GM12878 (cell line): ENCODE measurements at regions not wholly inside any gene's neighbourhood (a gene's known extent, or its start where the extent isn't known, plus 50 kb on each side); places are given as distances from the start of the nearest gene placed in this dataset.

Source experiments
- ATAC-seq: fragments of 200-7000 bp; cut with Tn5 transposase; 3 replicates; pipeline ENCODE4 v1.9.1; 2020; ENCODE audit warnings: mild to moderate bottlenecking, moderate library complexity
- BruUV-seq: library from RNA; stranded (reverse); fragments of 400-500 nt; replicated peaks from 2 replicates; lab custom pipeline; 2021; lab: Mats Ljungman, UMichigan
- CTCF ChIA-PET: fragments of 300-600 bp; sonication (Branson Sonifier 250); formaldehyde crosslinking; extraction: SDS; loops from one replicate; lab custom pipeline; 2021; ENCODE audit warnings: inconsistent platforms; lab: Yijun Ruan, JAX
- POLR2A ChIA-PET: fragments of 350-600 bp; formaldehyde crosslinking; extraction: SDS; loops from one replicate; lab custom pipeline; 2021; ENCODE audit warnings: inconsistent platforms; lab: Charles Lee
- RAD21 ChIA-PET: fragments of 300-600 bp; sonication (Branson Sonifier 250); formaldehyde crosslinking; loops from one replicate; lab custom pipeline; 2023; ENCODE audit warnings: antibody characterized with exemption; ENCODE audit not compliant: unreplicated experiment; lab: Charles Lee
- SMC1A ChIA-PET: fragments of 300-600 bp; sonication (Branson Sonifier 250); formaldehyde crosslinking; loops from one replicate; lab custom pipeline; 2023; ENCODE audit not compliant: unreplicated experiment, uncharacterized antibody; lab: Charles Lee
- DNase-seq: peaks from one replicate; pipeline ENCODE4 v3.0.0-alpha.2; 2011; ENCODE audit warnings: low read depth, low spot score
- FAIRE-seq: peaks from 3 replicates; lab custom pipeline; 2011; peaks lifted over from hg19 to GRCh38; lab: Jason Lieb, UNC
- H2AFZ ChIP-seq: 2 replicates; pipeline ENCODE4 v1.6.0; 2011; ENCODE audit warnings: low read depth, low read length, control low read depth; ENCODE audit not compliant: control insufficient read depth
- H3K27ac ChIP-seq: 2 replicates; pipeline ENCODE4 v1.5.1; 2011; ENCODE audit warnings: control low read depth; ENCODE audit not compliant: control insufficient read depth, insufficient read depth
- H3K27me3 ChIP-seq, 2 experiments: replicated peaks in 1 of 2; 2 replicates each; pipeline versions ENCODE4 v1.6.0 to v1.6.1; 2011; ENCODE audit warnings: low read length in 1 of 2; ENCODE audit not compliant: control insufficient read depth in 2 of 2, insufficient read depth in 2 of 2
- H3K36me3 ChIP-seq, 2 experiments: 2 replicates each; pipeline ENCODE4 v1.5.1; 2011; ENCODE audit warnings: low read length in 1 of 2; ENCODE audit not compliant: control insufficient read depth in 2 of 2, insufficient read depth in 2 of 2
- H3K4me1 ChIP-seq: 2 replicates; pipeline ENCODE4 v1.6.1; 2011; ENCODE audit warnings: mild to moderate bottlenecking, low read length, moderate library complexity, mixed read lengths; ENCODE audit not compliant: control insufficient read depth, insufficient read depth
- H3K4me2 ChIP-seq: 2 replicates; pipeline ENCODE4 v1.6.0; 2011; ENCODE audit warnings: control low read depth; ENCODE audit not compliant: control insufficient read depth, insufficient read depth
- H3K4me3 ChIP-seq: fragments of 200-600 bp; sonication (generic); 2 replicates; pipeline ENCODE4 v1.5.1; 2016
- H3K79me2 ChIP-seq: 2 replicates; pipeline ENCODE4 v1.6.0; 2011; ENCODE audit warnings: low read length; ENCODE audit not compliant: control insufficient read depth, insufficient read depth
- H3K9ac ChIP-seq: 2 replicates; pipeline ENCODE4 v1.8.0; 2011; ENCODE audit warnings: low read length, control low read depth, mixed read lengths; ENCODE audit not compliant: control insufficient read depth, insufficient read depth
- H3K9me3 ChIP-seq: replicated peaks from 3 replicates; pipeline ENCODE4 v1.5.1; 2011; ENCODE audit warnings: mild to moderate bottlenecking, low read length; ENCODE audit not compliant: control insufficient read depth, insufficient read depth
- H4K20me1 ChIP-seq: 2 replicates; pipeline ENCODE4 v1.6.0; 2011; ENCODE audit not compliant: control insufficient read depth, insufficient read depth
- BCLAF1 ChIP-seq: fragments of 450-650 bp; IDR thresholded peaks from 2 replicates; pipeline ENCODE4 v1.6.1; 2017; ENCODE audit warnings: antibody characterized with exemption, mild to moderate bottlenecking, moderate library complexity
- CBFB ChIP-seq: IDR thresholded peaks from 2 replicates; pipeline ENCODE4 v1.6.1; 2016; ENCODE audit warnings: antibody characterized with exemption, low read depth
- CBX5 ChIP-seq: sonication (generic); IDR thresholded peaks from 2 replicates; pipeline ENCODE4 v1.6.1; 2016; ENCODE audit warnings: low read depth, moderate library complexity, mild to moderate bottlenecking, inconsistent platforms
- CREB1 ChIP-seq: IDR thresholded peaks from 2 replicates; pipeline ENCODE4 v1.6.1; 2012; ENCODE audit warnings: low read depth, mild to moderate bottlenecking, inconsistent platforms
- FOXM1 ChIP-seq: IDR thresholded peaks from 2 replicates; pipeline ENCODE4 v1.6.1; 2012; ENCODE audit warnings: low read depth, mild to moderate bottlenecking, inconsistent platforms, low read length, moderate library complexity
- IRF3 ChIP-seq: fragments of 450-650 bp; IDR thresholded peaks from 2 replicates; pipeline ENCODE4 v1.6.1; 2014; ENCODE audit warnings: mild to moderate bottlenecking
- IRF4 ChIP-seq: IDR thresholded peaks from 2 replicates; pipeline ENCODE4 v1.6.1; 2011; ENCODE audit warnings: low read depth, low read length
- IRF5 ChIP-seq: fragments of 450-650 bp; IDR thresholded peaks from 2 replicates; pipeline ENCODE4 v1.6.1; 2017; ENCODE audit warnings: borderline replicate concordance
- JUNB ChIP-seq: IDR thresholded peaks from 2 replicates; pipeline ENCODE4 v1.6.1; 2016; ENCODE audit warnings: antibody characterized with exemption, mild to moderate bottlenecking
- MTA3 ChIP-seq: IDR thresholded peaks from 2 replicates; pipeline ENCODE4 v1.6.1; 2012; ENCODE audit warnings: low read length, inconsistent platforms, borderline replicate concordance
- MYC ChIP-seq: IDR thresholded peaks from 2 replicates; pipeline ENCODE4 v1.6.1; 2011; ENCODE audit warnings: mild to moderate bottlenecking, low read length, moderate library complexity, inconsistent platforms; ENCODE audit not compliant: insufficient read depth, insufficient replicate concordance, insufficient read length, severe bottlenecking
- PAX5 ChIP-seq: IDR thresholded peaks from 2 replicates; pipeline ENCODE4 v1.6.1; 2011; ENCODE audit warnings: low read depth, low read length, borderline replicate concordance
- POLR2AphosphoS2 ChIP-seq: IDR thresholded peaks from 2 replicates; pipeline ENCODE4 v1.6.1; 2011; ENCODE audit warnings: low read depth, mild to moderate bottlenecking, low read length, improper control_type of control experiment, moderate library complexity
- RB1 ChIP-seq: fragments of 450-650 bp; formaldehyde crosslinking; IDR thresholded peaks from 2 replicates; pipeline ENCODE4 v1.6.1; 2017; ENCODE audit warnings: mild to moderate bottlenecking, borderline replicate concordance
- RBBP5 ChIP-seq: fragments of 200-600 bp; sonication (generic); conservative IDR thresholded peaks from 2 replicates; pipeline ENCODE4 v1.6.1; 2016
- RCOR1 ChIP-seq: conservative IDR thresholded peaks from 2 replicates; pipeline ENCODE4 v1.6.1; 2012; ENCODE audit warnings: low read depth, low read length, improper control_type of control experiment
- WRNIP1 ChIP-seq: IDR thresholded peaks from 2 replicates; pipeline ENCODE4 v1.6.1; 2011; ENCODE audit warnings: low read depth, low read length, improper control_type of control experiment, borderline replicate concordance
- ZNF622 ChIP-seq: fragments of 450-650 bp; IDR thresholded peaks from 2 replicates; pipeline ENCODE4 v1.6.1; 2017; ENCODE audit warnings: mild to moderate bottlenecking, inconsistent platforms
- WGBS: methylation state at CpG from one replicate; pipeline ENCODE4 v1.1.6; 2016; ENCODE audit warnings: low lambda C conversion rate; ENCODE audit not compliant: insufficient replicate concordance, insufficient coverage; ENCODE audit errors: missing lambda C conversion rate; 5-methylcytosine and 5-hydroxymethylcytosine counted together
- in situ Hi-C: fragments of 300-500 bp; cut with MboI; formaldehyde crosslinking; loops from 9 replicates; pipeline ENCODE4 v1.14.3; 2018; ENCODE audit warnings: mixed read lengths
- intact Hi-C: fragments of 100-400 bp; cut with micrococcal nuclease; formaldehyde crosslinking; loops from one replicate; pipeline ENCODE4 v1.14.2; 2022; ENCODE audit not compliant: unreplicated experiment

- in situ Hi-C loops (no loop called here), intact Hi-C loops (loop anchor here (2.0 to 5.0 kb wide), 2 partner anchors 35 to 481 kb away; no protein-coding TSS in a partner anchor)
- Histone ChIP-seq H3K4me1 (no peaks in the 10 kb centered on the region), H3K4me3 (no peak overlapping the region), H4K20me1 (no peaks in the 10 kb centered on the region), H3K36me3 (no peaks in the 10 kb centered on the region), H3K79me2 (no peaks in the 10 kb centered on the region), H3K4me2 (no peak overlapping the region), H3K9me3 (no peaks in the 10 kb centered on the region), H2AFZ (no peak overlapping the region), H3K9ac (no peak overlapping the region), H3K27ac (no peak overlapping the region), H3K27me3 (no peaks in the 10 kb centered on the region)
- WGBS: 59% methylated on average over 8 of the region's 8 CpGs
- ChIA-PET POLR2A (no interaction called here), CTCF (interaction anchor here (0.6 to 1.6 kb wide), 3 partner anchors 17 to 377 kb away, joined by 3 to 6 read pairs (median 3); no protein-coding TSS in a partner anchor), RAD21 (interaction anchor here (1.0 to 3.4 kb wide), 2 partner anchors 329 to 374 kb away, joined by 3 to 8 read pairs; no protein-coding TSS in a partner anchor), SMC1A (no interaction called here)
- TF ChIP-seq MTA3 (no peak), BCLAF1 (no peak), CBFB (no peak), JUNB (no peak), PAX5 (no peak), FOXM1 (no peak), RBBP5 (no peak), IRF4 (no peak), CBX5 (no peak), WRNIP1 (no peak), POLR2AphosphoS2 (no peak), ZNF622 (no peak), CREB1 (no peak), RCOR1 (no peak), RB1 (no peak), IRF5 (no peak), IRF3 (no peak), MYC (no peak)
- DNase-seq (no peak), FAIRE-seq (no peak), ATAC-seq (no peak)
- BruUV-seq: no TSS peak
Observed at GRCh38 chr5:34521628-34522290, 134.4 kb upstream of the RAI14 start.
